Liver (tissue), 3 donors: ENCODE measurements at regions not wholly inside any gene's neighbourhood (a gene's known extent, or its start where the extent isn't known, plus 50 kb on each side); places are given as distances from the start of the nearest gene placed in this dataset.

Source experiments
- EGR1 ChIP-seq, 2 donors: IDR thresholded peaks; 2 replicates each; pipeline ENCODE4 v1.6.1; 2016 to 2018; ENCODE audit warnings: antibody characterized with exemption in 2 of 2, low read depth in 2 of 2
- FOXA1 ChIP-seq: IDR thresholded peaks from 2 replicates; pipeline ENCODE4 v1.6.1; 2016; ENCODE audit warnings: antibody characterized with exemption
- RAD21 ChIP-seq, 2 donors: IDR thresholded peaks; 2 replicates each; pipeline ENCODE4 v1.6.1; 2016; ENCODE audit warnings: antibody characterized with exemption in 2 of 2, mild to moderate bottlenecking in 2 of 2
- TF ChIP-seq, protein P1 (sequence below): fragments of 150-350 bp; IDR thresholded peaks from 2 replicates; pipeline ENCODE4 v1.5.1; 2017; ENCODE audit warnings: improper control_type of control experiment, low read depth, low read length; ENCODE audit not compliant: missing input control
- donor health status: healthy.
- donor health status: healthy.

DNA sequence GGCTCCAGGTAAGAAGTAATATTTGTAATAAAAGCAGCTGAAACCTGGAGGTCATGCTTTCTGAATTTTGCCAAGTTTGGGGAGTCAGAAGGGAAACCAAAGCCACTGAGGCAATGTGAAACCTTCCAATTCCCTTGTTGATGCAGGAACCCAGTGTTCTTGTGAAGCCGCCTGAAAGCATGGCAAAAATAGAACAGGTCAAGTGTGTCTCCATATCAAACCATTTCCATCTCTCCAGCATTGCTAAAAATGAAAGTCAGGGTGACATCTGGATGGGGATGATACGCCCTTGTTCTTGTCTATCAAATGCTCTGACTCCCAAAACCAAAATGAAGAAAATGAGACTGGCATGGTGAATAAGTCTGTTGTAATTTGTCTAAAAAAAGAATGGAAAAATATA lies 362.5 kb downstream of the VPS13C start:
- TF ChIP-seq, protein P1, sequence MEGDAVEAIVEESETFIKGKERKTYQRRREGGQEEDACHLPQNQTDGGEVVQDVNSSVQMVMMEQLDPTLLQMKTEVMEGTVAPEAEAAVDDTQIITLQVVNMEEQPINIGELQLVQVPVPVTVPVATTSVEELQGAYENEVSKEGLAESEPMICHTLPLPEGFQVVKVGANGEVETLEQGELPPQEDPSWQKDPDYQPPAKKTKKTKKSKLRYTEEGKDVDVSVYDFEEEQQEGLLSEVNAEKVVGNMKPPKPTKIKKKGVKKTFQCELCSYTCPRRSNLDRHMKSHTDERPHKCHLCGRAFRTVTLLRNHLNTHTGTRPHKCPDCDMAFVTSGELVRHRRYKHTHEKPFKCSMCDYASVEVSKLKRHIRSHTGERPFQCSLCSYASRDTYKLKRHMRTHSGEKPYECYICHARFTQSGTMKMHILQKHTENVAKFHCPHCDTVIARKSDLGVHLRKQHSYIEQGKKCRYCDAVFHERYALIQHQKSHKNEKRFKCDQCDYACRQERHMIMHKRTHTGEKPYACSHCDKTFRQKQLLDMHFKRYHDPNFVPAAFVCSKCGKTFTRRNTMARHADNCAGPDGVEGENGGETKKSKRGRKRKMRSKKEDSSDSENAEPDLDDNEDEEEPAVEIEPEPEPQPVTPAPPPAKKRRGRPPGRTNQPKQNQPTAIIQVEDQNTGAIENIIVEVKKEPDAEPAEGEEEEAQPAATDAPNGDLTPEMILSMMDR, result no peak
- no peak for TF ChIP-seq EGR1 (IDR thresholded peaks at IDR 0.05; ENCODE audit: low read depth in 2 of 2)
- TF ChIP-seq RAD21 (IDR thresholded peaks at IDR 0.05), result no peak
- TF ChIP-seq FOXA1, result no peak
